Kidney (tissue), 13 donors: ENCODE measurements at regions not wholly inside any gene's neighbourhood (a gene's known extent, or its start where the extent isn't known, plus 50 kb on each side); places are given as distances from the start of the nearest gene placed in this dataset.

Source experiments
- DNase-seq, 5 donors: peaks; one replicate each; pipeline ENCODE4 v3.0.0-alpha.2; 2013 to 2020
- FAIRE-seq: peaks from 2 replicates; lab custom pipeline; 2012; peaks lifted over from hg19 to GRCh38; lab: Jason Lieb, UNC
- H3K27ac ChIP-seq, 2 donors: one replicate each; pipeline ENCODE4 v1.7.0; 2013; ENCODE audit warnings: low read depth in 2 of 2, low read length in 2 of 2, inconsistent platforms in 1 of 2
- H3K27me3 ChIP-seq: one replicate; pipeline ENCODE4 v1.7.1; 2013; ENCODE audit warnings: low read length, inconsistent platforms; ENCODE audit not compliant: control insufficient read depth, insufficient read depth
- H3K36me3 ChIP-seq, 3 donors: one replicate each; pipeline versions ENCODE4 v1.7.0 to v1.7.1; 2013; ENCODE audit warnings: low read length in 3 of 3, control low read depth in 1 of 3, inconsistent platforms in 1 of 3; ENCODE audit not compliant: insufficient read depth in 3 of 3, control insufficient read depth in 2 of 3
- H3K4me1 ChIP-seq, 3 donors: one replicate each; pipeline versions ENCODE4 v1.7.0 to v1.7.1; 2013; ENCODE audit warnings: low read length in 3 of 3, inconsistent platforms in 1 of 3, low read depth in 1 of 3; ENCODE audit not compliant: control insufficient read depth in 2 of 3, insufficient read depth in 2 of 3
- H3K4me3 ChIP-seq, 3 donors: one replicate each; pipeline versions ENCODE4 v1.7.0 to v1.8.1; 2013; ENCODE audit warnings: low read length in 3 of 3, control low read depth in 1 of 3, inconsistent platforms in 1 of 3
- H3K9ac ChIP-seq, 3 donors: one replicate each; pipeline versions ENCODE4 v1.7.0 to v1.7.1; 2013; ENCODE audit warnings: low read length in 3 of 3, control low read depth in 1 of 3, inconsistent platforms in 1 of 3
- H3K9me3 ChIP-seq, 3 donors: one replicate each; pipeline versions ENCODE4 v1.7.0 to v1.7.1; 2013; ENCODE audit warnings: low read length in 3 of 3, control low read depth in 1 of 3, inconsistent platforms in 1 of 3; ENCODE audit not compliant: control insufficient read depth in 2 of 3, insufficient read depth in 1 of 3
- CTCF ChIP-seq: IDR thresholded peaks from 3 replicates; pipeline ENCODE4 v1.5.1; 2012; ENCODE audit warnings: mild to moderate bottlenecking, moderate library complexity, borderline replicate concordance; ENCODE audit not compliant: insufficient read depth; ENCODE audit errors: extremely low read depth
- intact Hi-C: fragments of 100-400 bp; cut with DNase I; formaldehyde crosslinking; loops from one replicate; pipeline ENCODE4 v1.11.1; 2022
- donor health status: control.
- donor health status: control.
- donor health status: control.
- donor health status: control.
- donor health status: control.
- donor health status: DM: yes; HTN: yes; CAD: no.
- donor health status: Normal renal cell carcinoma (clear cell type).

GRCh38 chr21:19785941-19786340, 1212.3 kb upstream of the NCAM2 start:
- DNase-seq = peak in 1 of 5 donors; percentile 20
- Histone ChIP-seq H3K27me3 (no peaks in the 10 kb centered on the region), H3K9me3 (no peaks in the 10 kb centered on the region), H3K27ac (no peak overlapping the region), H3K9ac (no peak overlapping the region), H3K4me3 (no peak overlapping the region), H3K4me1 (no peaks in the 10 kb centered on the region), H3K36me3 (no peaks in the 10 kb centered on the region)
- TF ChIP-seq CTCF = no peak
- intact Hi-C loops = no loop called here
- FAIRE-seq = no peak

- H3K27me3 ChIP-seq = no peaks in the 10 kb centered on the region
- FAIRE-seq = no peak
- H3K4me1 ChIP-seq = no peaks in the 10 kb centered on the region
- intact Hi-C loops = no loop called here
- H3K36me3 ChIP-seq = no peaks in the 10 kb centered on the region
- no peak overlapping the region for H3K4me3 ChIP-seq
- H3K27ac ChIP-seq = no peak overlapping the region
- no peak for TF ChIP-seq CTCF
- H3K9me3 ChIP-seq = no peaks in the 10 kb centered on the region
- no peak for DNase-seq
- no peak overlapping the region for H3K9ac ChIP-seq
These were observed 1206.2 kb upstream of the NCAM2 start for GRCh38 chr21:19792004-19792403.

GRCh38 chr21:19807201-19807600, 1191.0 kb upstream of the NCAM2 start:
- H3K4me3 ChIP-seq = no peak overlapping the region
- no peak overlapping the region for H3K27ac ChIP-seq
- DNase-seq = no peak
- H3K36me3 ChIP-seq = no peaks in the 10 kb centered on the region
- H3K4me1 ChIP-seq = no peaks in the 10 kb centered on the region
- peaks cover 0 to 3% (median 0%) of the 10 kb centered on the region in 3 donors for H3K9me3 ChIP-seq
- H3K9ac ChIP-seq = no peak overlapping the region
- FAIRE-seq = no peak
- H3K27me3 ChIP-seq = no peaks in the 10 kb centered on the region
- no peak for TF ChIP-seq CTCF
- intact Hi-C loops = no loop called here

- intact Hi-C loops = no loop called here
- Histone ChIP-seq H3K27ac (no peak overlapping the region), H3K27me3 (no peaks in the 10 kb centered on the region), H3K9me3 (no peaks in the 10 kb centered on the region), H3K4me1 (no peaks in the 10 kb centered on the region), H3K36me3 (no peaks in the 10 kb centered on the region), H3K9ac (no peak overlapping the region), H3K4me3 (no peak overlapping the region)
- DNase-seq (peak in 1 of 5 donors; percentile 26), FAIRE-seq (no peak)
- TF ChIP-seq CTCF = no peak
These were observed 1187.4 kb upstream of the NCAM2 start for GRCh38 chr21:19810779-19811178.
